H1 (cell line): ENCODE measurements at regions not wholly inside any gene's neighbourhood (a gene's known extent, or its start where the extent isn't known, plus 50 kb on each side); places are given as distances from the start of the nearest gene placed in this dataset.

Source experiments
- BRCA1 ChIP-seq: IDR thresholded peaks from 2 replicates; pipeline ENCODE4 v1.6.1; 2012; ENCODE audit warnings: low read depth, low read length, improper control_type of control experiment
- EP300 ChIP-seq, 2 experiments: IDR thresholded peaks; 1 replicate in 1 of 2; 2 replicates in 1 of 2; pipeline ENCODE4 v1.6.1; 2011 to 2012; ENCODE audit warnings: low read depth in 2 of 2, low read length in 2 of 2, mild to moderate bottlenecking in 2 of 2, borderline replicate concordance in 1 of 2, inconsistent platforms in 1 of 2, moderate library complexity in 1 of 2
- EZH2 ChIP-seq: fragments of 200-600 bp; sonication (generic); IDR thresholded peaks from 2 replicates; pipeline ENCODE4 v1.7.1; 2012; ENCODE audit warnings: low read depth, mild to moderate bottlenecking, moderate library complexity, low read length, inconsistent platforms; ENCODE audit not compliant: severe bottlenecking
- POLR2A ChIP-seq, 2 experiments: IDR thresholded peaks; 1 replicate in 1 of 2; 2 replicates in 1 of 2; pipeline ENCODE4 v1.6.1; 2011; ENCODE audit warnings: low read depth in 2 of 2, low read length in 2 of 2, mild to moderate bottlenecking in 2 of 2; ENCODE audit errors: control extremely low read depth in 1 of 2
- POLR2AphosphoS5 ChIP-seq: IDR thresholded peaks from 2 replicates; pipeline ENCODE4 v1.6.1; 2011; ENCODE audit warnings: low read depth, low read length
- SIN3A ChIP-seq, 2 experiments: IDR thresholded peaks in 1 of 2; conservative IDR thresholded peaks in 1 of 2; 2 replicates each; pipeline ENCODE4 v1.6.1; 2011 to 2012; ENCODE audit warnings: low read length in 2 of 2, improper control_type of control experiment in 1 of 2, low read depth in 1 of 2, mild to moderate bottlenecking in 1 of 2
- TBP ChIP-seq: IDR thresholded peaks from 2 replicates; pipeline ENCODE4 v1.6.1; 2011; ENCODE audit warnings: low read depth, low read length, improper control_type of control experiment
- TF ChIP-seq, protein P1 (sequence below): IDR thresholded peaks from 2 replicates; pipeline ENCODE4 v1.6.1; 2012; ENCODE audit warnings: inconsistent platforms
- TF ChIP-seq, protein P2 (sequence below), 3 experiments: IDR thresholded peaks; 1 replicate in 2 of 3; 2 replicates in 1 of 3; pipeline versions ENCODE4 v1.5.1 to v1.6.1; 2011; ENCODE audit warnings: low read length in 3 of 3, mild to moderate bottlenecking in 3 of 3, inconsistent platforms in 2 of 3, low read depth in 1 of 3, moderate library complexity in 1 of 3; ENCODE audit not compliant: insufficient read depth in 1 of 3; ENCODE audit errors: control extremely low read depth in 1 of 3

DNA sequence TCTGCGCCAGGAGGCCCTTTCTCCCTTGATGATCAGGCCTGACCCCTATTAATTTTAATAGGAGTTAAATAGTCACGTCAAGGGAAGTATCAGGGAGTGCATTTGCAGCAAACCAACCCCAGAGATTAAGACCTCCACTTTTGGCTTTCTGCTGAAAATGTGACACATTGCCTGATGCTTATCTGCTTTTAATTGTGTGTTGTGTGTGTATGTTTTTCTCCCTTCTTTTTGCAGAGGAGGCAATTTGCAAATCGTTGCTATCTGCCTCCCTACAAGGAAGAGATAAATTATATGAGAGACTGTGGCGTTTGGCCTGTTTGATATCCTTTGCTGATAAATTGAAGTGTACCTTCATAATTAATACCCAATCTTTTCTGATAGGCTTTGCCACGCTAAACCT, 822.9 kb downstream of the VRK1 start:
- no peak for TF ChIP-seq EZH2
- TF ChIP-seq, protein P1, sequence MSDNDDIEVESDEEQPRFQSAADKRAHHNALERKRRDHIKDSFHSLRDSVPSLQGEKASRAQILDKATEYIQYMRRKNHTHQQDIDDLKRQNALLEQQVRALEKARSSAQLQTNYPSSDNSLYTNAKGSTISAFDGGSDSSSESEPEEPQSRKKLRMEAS, result no peak
- TF ChIP-seq POLR2A (IDR thresholded peaks at IDR 0.05; ENCODE audit: control extremely low read depth in 1 of 2, low read depth in 2 of 2, low read length in 2 of 2), result no peak
- no peak for TF ChIP-seq TBP
- TF ChIP-seq, protein P2, sequence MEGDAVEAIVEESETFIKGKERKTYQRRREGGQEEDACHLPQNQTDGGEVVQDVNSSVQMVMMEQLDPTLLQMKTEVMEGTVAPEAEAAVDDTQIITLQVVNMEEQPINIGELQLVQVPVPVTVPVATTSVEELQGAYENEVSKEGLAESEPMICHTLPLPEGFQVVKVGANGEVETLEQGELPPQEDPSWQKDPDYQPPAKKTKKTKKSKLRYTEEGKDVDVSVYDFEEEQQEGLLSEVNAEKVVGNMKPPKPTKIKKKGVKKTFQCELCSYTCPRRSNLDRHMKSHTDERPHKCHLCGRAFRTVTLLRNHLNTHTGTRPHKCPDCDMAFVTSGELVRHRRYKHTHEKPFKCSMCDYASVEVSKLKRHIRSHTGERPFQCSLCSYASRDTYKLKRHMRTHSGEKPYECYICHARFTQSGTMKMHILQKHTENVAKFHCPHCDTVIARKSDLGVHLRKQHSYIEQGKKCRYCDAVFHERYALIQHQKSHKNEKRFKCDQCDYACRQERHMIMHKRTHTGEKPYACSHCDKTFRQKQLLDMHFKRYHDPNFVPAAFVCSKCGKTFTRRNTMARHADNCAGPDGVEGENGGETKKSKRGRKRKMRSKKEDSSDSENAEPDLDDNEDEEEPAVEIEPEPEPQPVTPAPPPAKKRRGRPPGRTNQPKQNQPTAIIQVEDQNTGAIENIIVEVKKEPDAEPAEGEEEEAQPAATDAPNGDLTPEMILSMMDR (IDR thresholded peaks at IDR 0.05; ENCODE audit: control extremely low read depth in 1 of 3, insufficient read depth in 1 of 3, low read depth in 1 of 3, low read length in 3 of 3), result no peak
- TF ChIP-seq EP300 (IDR thresholded peaks at IDR 0.05; ENCODE audit: borderline replicate concordance in 1 of 2, low read depth in 2 of 2, low read length in 2 of 2), result no peak
- no peak for TF ChIP-seq SIN3A (conservative IDR thresholded peaks at IDR 0.05 in 1 of 2, IDR thresholded peaks at IDR 0.05 in 1 of 2; ENCODE audit: low read depth in 1 of 2, low read length in 2 of 2)
- TF ChIP-seq BRCA1, result no peak
- no peak for TF ChIP-seq POLR2AphosphoS5
